Suprapubic skin (tissue), 4 donors: ENCODE measurements at regions not wholly inside any gene's neighbourhood (a gene's known extent, or its start where the extent isn't known, plus 50 kb on each side); places are given as distances from the start of the nearest gene placed in this dataset.

Experiments used
- DNase-seq, 2 donors: peaks; one replicate each; pipeline ENCODE4 v3.0.0-alpha.2; 2019; ENCODE audit warnings: low spot score in 2 of 2
- H3K27ac ChIP-seq: fragments of 200-600 bp; sonication (generic); one replicate; pipeline ENCODE4 v1.5.1; 2019
- H3K27me3 ChIP-seq: fragments of 200-600 bp; sonication (generic); one replicate; pipeline ENCODE4 v1.5.1; 2019
- H3K36me3 ChIP-seq: fragments of 200-600 bp; sonication (generic); one replicate; pipeline ENCODE4 v1.5.1; 2019
- H3K4me1 ChIP-seq: fragments of 200-600 bp; sonication (generic); one replicate; pipeline ENCODE4 v1.5.1; 2019
- H3K4me3 ChIP-seq: fragments of 200-600 bp; sonication (generic); one replicate; pipeline ENCODE4 v1.5.1; 2019; ENCODE audit warnings: mild to moderate bottlenecking
- H3K9me3 ChIP-seq: fragments of 200-600 bp; sonication (generic); one replicate; pipeline ENCODE4 v1.5.1; 2019
- EP300 ChIP-seq: sonication (generic); formaldehyde crosslinking; IDR thresholded peaks from one replicate; pipeline ENCODE4 v1.6.1; 2017; ENCODE audit warnings: antibody characterized with exemption
- POLR2A ChIP-seq, 2 donors: fragments of 450-650 bp; IDR thresholded peaks; one replicate each; pipeline ENCODE4 v1.6.1; 2017; ENCODE audit warnings: antibody characterized with exemption in 2 of 2, mild to moderate bottlenecking in 2 of 2, moderate library complexity in 2 of 2
- POLR2AphosphoS5 ChIP-seq, 3 donors: sonication (generic); formaldehyde crosslinking; IDR thresholded peaks; one replicate each; pipeline ENCODE4 v1.6.1; 2017; ENCODE audit warnings: antibody characterized with exemption in 3 of 3
- whole genome bisulfite sequencing: methylation state at CpG from one replicate; pipeline ENCODE4 v1.1.5; 2018; 5-methylcytosine and 5-hydroxymethylcytosine counted together
- TF ChIP-seq, protein P1 (sequence below), 2 donors: fragments of 200-600 bp in 1 of 2; fragments of 450-650 bp in 1 of 2; sonication (generic) in 1 of 2; IDR thresholded peaks; one replicate each; pipeline ENCODE4 v1.5.1; 2016 to 2019; ENCODE audit warnings: antibody characterized with exemption in 2 of 2, mild to moderate bottlenecking in 1 of 2, moderate library complexity in 1 of 2

DNA sequence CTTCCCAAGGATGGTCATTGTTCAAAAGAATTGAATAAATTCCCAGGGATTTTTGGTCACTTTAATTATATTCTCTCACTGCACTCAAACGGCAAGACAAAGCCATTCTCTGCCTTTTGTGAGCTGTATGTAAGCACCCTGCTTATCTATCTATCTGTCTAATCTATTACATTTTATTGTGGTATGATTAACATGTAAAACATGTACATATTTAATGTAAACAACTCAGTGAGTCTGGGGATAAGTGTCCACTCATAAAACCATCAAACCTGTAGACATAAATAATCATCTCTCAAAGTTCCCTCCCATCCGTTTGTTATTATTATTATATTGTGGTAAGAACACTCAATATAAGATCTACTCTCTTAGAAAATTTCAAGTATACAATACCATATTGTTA is 167.1 kb downstream of the CAND1 start:
- Histone ChIP-seq H3K27ac (peak overlapping the region; percentile 76), H3K4me1 (peaks cover 19% of the 10 kb centered on the region), H3K27me3 (no peaks in the 10 kb centered on the region), H3K9me3 (no peaks in the 10 kb centered on the region), H3K36me3 (no peaks in the 10 kb centered on the region), H3K4me3 (no peak overlapping the region)
- TF ChIP-seq EP300, result no peak
- TF ChIP-seq POLR2AphosphoS5 (IDR thresholded peaks at IDR 0.05), result no peak
- TF ChIP-seq, protein P1, sequence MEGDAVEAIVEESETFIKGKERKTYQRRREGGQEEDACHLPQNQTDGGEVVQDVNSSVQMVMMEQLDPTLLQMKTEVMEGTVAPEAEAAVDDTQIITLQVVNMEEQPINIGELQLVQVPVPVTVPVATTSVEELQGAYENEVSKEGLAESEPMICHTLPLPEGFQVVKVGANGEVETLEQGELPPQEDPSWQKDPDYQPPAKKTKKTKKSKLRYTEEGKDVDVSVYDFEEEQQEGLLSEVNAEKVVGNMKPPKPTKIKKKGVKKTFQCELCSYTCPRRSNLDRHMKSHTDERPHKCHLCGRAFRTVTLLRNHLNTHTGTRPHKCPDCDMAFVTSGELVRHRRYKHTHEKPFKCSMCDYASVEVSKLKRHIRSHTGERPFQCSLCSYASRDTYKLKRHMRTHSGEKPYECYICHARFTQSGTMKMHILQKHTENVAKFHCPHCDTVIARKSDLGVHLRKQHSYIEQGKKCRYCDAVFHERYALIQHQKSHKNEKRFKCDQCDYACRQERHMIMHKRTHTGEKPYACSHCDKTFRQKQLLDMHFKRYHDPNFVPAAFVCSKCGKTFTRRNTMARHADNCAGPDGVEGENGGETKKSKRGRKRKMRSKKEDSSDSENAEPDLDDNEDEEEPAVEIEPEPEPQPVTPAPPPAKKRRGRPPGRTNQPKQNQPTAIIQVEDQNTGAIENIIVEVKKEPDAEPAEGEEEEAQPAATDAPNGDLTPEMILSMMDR (IDR thresholded peaks at IDR 0.05), result no peak
- no peak for TF ChIP-seq POLR2A (IDR thresholded peaks at IDR 0.05)
- DNase-seq, result no peak
- WGBS, result 66% methylated on average over 2 of the region's 2 CpGs

DNA sequence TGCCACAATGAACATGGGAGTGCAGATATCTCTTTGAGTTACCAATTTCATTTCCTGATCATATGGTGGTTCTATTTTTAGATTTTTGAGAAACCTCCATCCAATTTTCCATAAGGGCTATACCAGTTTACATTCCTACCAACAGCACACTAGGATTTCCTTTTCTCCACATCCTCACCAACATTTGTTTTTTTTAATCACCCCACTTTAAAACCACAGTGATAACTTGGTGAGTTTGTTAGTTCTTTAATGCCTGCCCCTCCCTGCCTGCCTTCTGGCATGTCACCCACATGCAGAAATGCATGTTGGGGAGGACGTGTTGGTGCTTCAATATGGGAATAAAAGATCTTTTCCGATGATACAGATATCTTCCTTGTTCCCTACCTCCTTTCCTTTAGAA is 167.9 kb downstream of the CAND1 start:
- no peaks in the 10 kb centered on the region for H3K27me3 ChIP-seq
- no peak overlapping the region for H3K27ac ChIP-seq
- peaks cover 25% of the 10 kb centered on the region for H3K4me1 ChIP-seq
- H3K36me3 ChIP-seq, result no peaks in the 10 kb centered on the region
- H3K9me3 ChIP-seq, result no peaks in the 10 kb centered on the region
- WGBS, result 60% methylated on average over 2 of the region's 2 CpGs
- no peak overlapping the region for H3K4me3 ChIP-seq
- TF ChIP-seq POLR2A (IDR thresholded peaks at IDR 0.05) (no peak), POLR2AphosphoS5 (IDR thresholded peaks at IDR 0.05) (no peak), EP300 (no peak)
- TF ChIP-seq, protein P1 (IDR thresholded peaks at IDR 0.05), result no peak
- no peak for DNase-seq

DNA sequence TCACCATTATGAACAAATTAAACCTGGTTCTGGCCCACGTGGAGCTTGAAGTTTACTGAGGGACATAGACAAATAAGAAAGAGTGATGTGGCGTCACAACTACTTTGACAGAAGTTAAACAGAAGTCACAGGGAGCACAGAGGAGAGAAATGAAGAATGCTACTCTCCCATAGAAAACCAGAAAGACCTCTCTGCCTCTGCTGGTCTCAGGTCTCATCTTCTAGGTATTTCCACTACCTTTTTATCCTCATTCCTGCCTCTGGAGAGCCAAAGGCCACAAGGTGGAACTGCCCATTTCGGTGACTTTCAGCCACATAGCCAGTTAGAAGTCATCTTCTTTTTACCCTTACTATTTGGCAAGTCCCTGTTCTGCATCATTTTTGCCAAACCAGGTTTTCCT is 170.5 kb downstream of the CAND1 start:
- WGBS, result 93% methylated on average over 3 of the region's 3 CpGs
- Histone ChIP-seq H3K27ac (no peak overlapping the region), H3K36me3 (no peaks in the 10 kb centered on the region), H3K9me3 (no peaks in the 10 kb centered on the region), H3K4me3 (no peak overlapping the region), H3K27me3 (no peaks in the 10 kb centered on the region), H3K4me1 (peaks cover 26% of the 10 kb centered on the region)
- TF ChIP-seq EP300 (no peak), POLR2A (IDR thresholded peaks at IDR 0.05) (no peak), POLR2AphosphoS5 (IDR thresholded peaks at IDR 0.05) (no peak)
- TF ChIP-seq, protein P1 (IDR thresholded peaks at IDR 0.05), result no peak
- DNase-seq, result no peak

DNA sequence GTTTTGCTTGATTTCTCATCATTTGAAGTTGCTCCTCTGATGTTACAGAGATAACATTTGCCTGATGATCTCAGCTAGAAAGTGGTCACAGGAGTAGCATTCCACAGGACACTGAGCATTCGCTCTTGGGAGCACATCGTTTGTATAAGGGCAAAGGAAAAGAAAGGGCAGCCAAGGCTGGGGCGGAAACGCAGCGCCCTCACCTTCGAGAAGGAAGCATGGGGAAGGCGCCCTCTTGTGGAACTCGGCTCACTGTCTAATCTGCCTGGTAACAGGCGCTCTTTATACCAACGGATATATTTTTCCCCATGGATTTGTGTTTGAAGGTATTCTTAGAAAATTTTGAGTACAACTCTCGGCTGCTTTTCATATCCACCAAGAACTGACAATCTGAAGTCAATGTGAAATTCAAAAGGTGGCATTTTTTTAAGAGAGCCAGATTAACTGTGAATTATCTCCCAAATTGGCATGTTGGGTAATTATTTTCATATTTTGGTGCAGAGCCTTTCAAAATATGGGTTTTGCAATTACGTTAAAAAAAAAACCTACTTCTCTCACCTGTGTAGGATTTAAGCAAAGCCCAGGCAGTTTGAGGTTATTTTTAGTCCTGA is 172.7 kb downstream of the CAND1 start:
- H3K36me3 ChIP-seq, result no peaks in the 10 kb centered on the region
- no peaks in the 10 kb centered on the region for H3K27me3 ChIP-seq
- 6% methylated on average over 12 of the region's 12 CpGs for WGBS
- peaks cover 12% of the 10 kb centered on the region for H3K4me1 ChIP-seq
- no peak overlapping the region for H3K27ac ChIP-seq
- DNase-seq, result peak; percentile 90
- no peak for TF ChIP-seq POLR2A (IDR thresholded peaks at IDR 0.05)
- TF ChIP-seq, protein P1 (IDR thresholded peaks at IDR 0.05), result peak; percentile 76 to 80
- peak in 1 of 3 donors; percentile 34 for TF ChIP-seq POLR2AphosphoS5 (IDR thresholded peaks at IDR 0.05)
- TF ChIP-seq EP300, result no peak
- H3K4me3 ChIP-seq, result no peak overlapping the region
- no peaks in the 10 kb centered on the region for H3K9me3 ChIP-seq

DNA sequence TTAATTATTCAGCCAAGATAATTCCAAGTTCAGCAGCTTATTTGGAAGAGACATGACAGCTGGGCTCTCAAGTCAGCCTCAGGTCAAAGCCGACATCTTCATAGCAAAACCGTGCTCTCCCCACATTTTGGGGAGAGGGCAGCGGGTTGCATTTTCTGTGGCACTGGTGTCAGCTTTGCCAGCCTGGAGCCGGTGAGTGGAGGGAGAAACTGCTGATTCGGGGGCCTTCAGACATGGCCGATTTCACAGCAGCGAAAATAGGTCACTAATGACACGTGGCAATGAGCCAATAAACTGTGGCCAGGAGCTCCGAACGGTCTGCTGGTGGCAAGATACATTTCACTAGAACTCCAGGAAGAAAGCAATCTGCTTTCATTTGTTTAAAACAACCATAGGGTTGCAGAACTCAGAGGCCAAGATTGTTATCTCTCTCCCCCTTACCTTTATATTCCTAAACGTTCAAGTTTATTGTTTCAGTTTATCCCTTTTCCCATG is 173.2 kb downstream of the CAND1 start:
- WGBS, result 28% methylated on average over 11 of the region's 11 CpGs

More for the DNA sequence above, 173.2 kb downstream of the CAND1 start:
- H3K27me3 ChIP-seq, result no peaks in the 10 kb centered on the region
- TF ChIP-seq, protein P1 (IDR thresholded peaks at IDR 0.05), result no peak
- TF ChIP-seq POLR2A (IDR thresholded peaks at IDR 0.05) (no peak), EP300 (no peak), POLR2AphosphoS5 (IDR thresholded peaks at IDR 0.05) (no peak)
- H3K4me1 ChIP-seq, result peaks cover 12% of the 10 kb centered on the region
- H3K4me3 ChIP-seq, result no peak overlapping the region
- DNase-seq, result no peak
- no peaks in the 10 kb centered on the region for H3K9me3 ChIP-seq
- no peak overlapping the region for H3K27ac ChIP-seq
- no peaks in the 10 kb centered on the region for H3K36me3 ChIP-seq
